K562 (cell line): ENCODE measurements at regions not wholly inside any gene's neighbourhood (a gene's known extent, or its start where the extent isn't known, plus 50 kb on each side); places are given as distances from the start of the nearest gene placed in this dataset.

ENCODE experiments used
- CBFA2T2 ChIP-seq: fragments of 450-650 bp; conservative IDR thresholded peaks from 2 replicates; pipeline ENCODE4 v1.6.1; 2017; ENCODE audit warnings: mild to moderate bottlenecking
- CBFA2T3 ChIP-seq: fragments of 450-650 bp; IDR thresholded peaks from 2 replicates; pipeline ENCODE4 v1.6.1; 2017
- FUS ChIP-seq: fragments of 200-400 bp; formaldehyde crosslinking; optimal IDR thresholded peaks from 2 replicates; pipeline ENCODE3; 2017; ENCODE audit warnings: low read depth, low read length
- IFI16 ChIP-seq: fragments of 250-450 bp; sonication (Bioruptor Pico); IDR thresholded peaks from 2 replicates; pipeline ENCODE4 v2.1.2; 2022; ENCODE audit warnings: mild to moderate bottlenecking, inconsistent platforms
- MBD2 ChIP-seq: sonication (generic); IDR thresholded peaks from 2 replicates; pipeline ENCODE4 v1.6.1; 2016; ENCODE audit warnings: low read depth, borderline replicate concordance
- MEIS2 ChIP-seq: fragments of 450-650 bp; IDR thresholded peaks from 2 replicates; pipeline ENCODE4 v1.6.1; 2014; ENCODE audit warnings: mild to moderate bottlenecking; ENCODE audit not compliant: partially characterized antibody
- NCOR1 ChIP-seq: fragments of 450-650 bp; IDR thresholded peaks from 2 replicates; pipeline ENCODE4 v1.6.1; 2016; ENCODE audit warnings: mild to moderate bottlenecking, moderate library complexity
- PRDM10 ChIP-seq: fragments of 450-650 bp; IDR thresholded peaks from 2 replicates; pipeline ENCODE4 v1.6.1; 2018; ENCODE audit not compliant: partially characterized antibody
- RB1 ChIP-seq: fragments of 450-650 bp; IDR thresholded peaks from 2 replicates; pipeline ENCODE4 v1.6.1; 2017; ENCODE audit warnings: low read depth, mild to moderate bottlenecking
- SMAD4 ChIP-seq: fragments of 250-450 bp; sonication (Bioruptor Pico); conservative IDR thresholded peaks from 2 replicates; pipeline ENCODE4 v1.8.0; 2021; ENCODE audit warnings: inconsistent platforms, mild to moderate bottlenecking, moderate library complexity
- SREBF1 ChIP-seq: fragments of 150-350 bp; IDR thresholded peaks from 2 replicates; pipeline ENCODE4 v1.6.1; 2014; ENCODE audit warnings: antibody characterized with exemption, low read depth, low read length, borderline replicate concordance
- TRIM24 ChIP-seq, 2 experiments: fragments of 450-650 bp; IDR thresholded peaks; 2 replicates each; pipeline ENCODE4 v1.6.1; 2016
- ZNF584 ChIP-seq: fragments of 200-800 bp; sonication (Bioruptor generic); IDR thresholded peaks from 2 replicates; pipeline ENCODE4 v1.6.1; 2016; ENCODE audit warnings: low read depth, mild to moderate bottlenecking, missing genetic modification characterization, missing compliant biosample characterization

- TF ChIP-seq NCOR1: peak; percentile 43; the same call in 1 of the 2 replicates
- TF ChIP-seq PRDM10: no peak
- no peak for TF ChIP-seq FUS
- no peak for TF ChIP-seq SREBF1
- TF ChIP-seq ZNF584: 0 out of 2 replicates have a peak, but pooled peaks have one; percentile 39
- TF ChIP-seq RB1: no peak
- TF ChIP-seq CBFA2T2: peak; percentile 68
- TF ChIP-seq MEIS2: peak; percentile 19
- no peak for TF ChIP-seq MBD2
- TF ChIP-seq SMAD4 (CRISPR knock-in tag): peak; percentile 54
- no peak for TF ChIP-seq IFI16 (CRISPR knock-in tag)
- TF ChIP-seq TRIM24 (IDR thresholded peaks at IDR 0.05): 0 out of 4 replicates have a peak, but pooled peaks of 1 of the 2 experiments have one; percentile 20
- peak; percentile 80 for TF ChIP-seq CBFA2T3
These were observed 440.6 kb upstream of the CCDC196 start (continued) for GRCh38 chr14:66045572-66046021.
